Hematopoietic multipotent progenitor cell treated with erythropoietin and hydrocortisone succinate and interleukin-3 and kit ligand, for 4 days (in vitro differentiated cells): ENCODE measurements at regions not wholly inside any gene's neighbourhood (a gene's known extent, or its start where the extent isn't known, plus 50 kb on each side); places are given as distances from the start of the nearest gene placed in this dataset.
A peak's percentile ranks its signal among the peaks of the same experiment; 100 is the strongest.

Experiments used
- DNase-seq: peaks from one replicate; pipeline ENCODE4 v3.0.0-alpha.2; 2015

GRCh38 chr2:45210462-45211195, 201.4 kb upstream of the SIX2 start:
- DNase-seq = peak; percentile 17

GRCh38 chr2:45209875-45210274, 200.6 kb upstream of the SIX2 start:
- DNase-seq = no peak

GRCh38 chr2:45209302-45209701, 200.1 kb upstream of the SIX2 start:
- no peak for DNase-seq

- peak; percentile 82 for DNase-seq
These were observed 197.8 kb upstream of the SIX2 start for GRCh38 chr2:45207101-45207500.

DNA sequence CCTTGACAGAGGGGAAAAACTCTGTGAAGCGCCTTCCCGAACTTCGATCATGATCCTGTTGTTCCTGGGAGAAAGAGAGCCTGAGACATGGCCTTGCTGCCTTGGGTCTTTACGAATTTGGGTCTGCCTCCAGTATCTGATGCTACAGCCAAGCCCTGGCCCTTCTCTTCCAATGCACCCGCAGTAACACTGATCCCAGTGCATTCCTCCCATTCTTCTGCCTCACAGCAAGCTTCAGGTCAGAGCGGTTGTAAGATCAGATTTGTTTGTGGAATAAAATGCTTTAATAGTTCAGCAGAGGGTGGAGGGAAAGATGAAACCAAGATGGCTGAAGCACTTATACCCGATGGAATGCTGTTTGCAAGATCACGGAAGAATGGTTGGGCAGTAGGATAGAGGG, 196.7 kb upstream of the SIX2 start:
- DNase-seq = no peak

DNA sequence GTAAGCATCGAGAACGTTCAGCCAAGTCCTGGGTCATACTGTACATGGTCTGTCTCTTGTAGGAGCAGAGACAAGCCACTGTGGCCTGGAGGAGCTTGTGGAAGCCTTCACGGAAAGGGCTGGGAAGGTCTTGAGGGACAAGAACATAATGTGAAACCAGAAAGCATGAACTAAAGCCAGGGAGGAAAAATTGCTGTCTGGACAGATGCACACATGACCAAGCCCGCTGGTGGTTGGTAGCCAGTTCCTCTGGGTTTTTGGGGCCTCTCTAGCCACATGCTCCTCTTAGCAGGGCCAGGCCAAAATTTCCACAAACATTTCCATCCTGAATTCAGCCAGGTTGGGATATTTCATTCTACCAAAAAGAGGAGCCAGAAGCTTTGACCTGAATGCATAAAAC, 196.2 kb upstream of the SIX2 start:
- no peak for DNase-seq

- no peak for DNase-seq
These were observed 194.1 kb upstream of the SIX2 start for GRCh38 chr2:45203400-45203799.

DNA sequence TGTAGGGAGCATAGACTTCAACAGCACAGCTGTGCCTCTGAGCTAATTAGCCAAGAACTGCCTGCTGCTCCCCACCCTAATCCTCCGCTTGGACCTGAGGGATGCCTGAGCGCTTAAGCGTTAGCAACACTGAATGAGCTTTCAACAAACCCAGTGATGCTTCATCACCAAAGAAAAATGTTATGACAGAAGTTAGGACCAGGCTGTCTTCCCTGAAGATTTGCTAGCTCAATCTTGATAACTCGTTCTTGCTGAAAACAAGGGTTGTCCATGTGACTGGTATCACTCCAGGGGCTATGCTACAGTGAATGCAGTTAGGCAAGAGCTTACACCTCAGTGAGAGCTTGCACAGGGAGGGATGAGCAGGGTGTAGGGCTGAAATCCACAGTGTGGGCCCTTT, 190.7 kb upstream of the SIX2 start:
- DNase-seq = no peak

GRCh38 chr2:45195916-45196315, 186.7 kb upstream of the SIX2 start:
- no peak for DNase-seq

- no peak for DNase-seq
These were observed 185.3 kb upstream of the SIX2 start for GRCh38 chr2:45194596-45194995.

- DNase-seq = no peak
These were observed 184.3 kb upstream of the SIX2 start for GRCh38 chr2:45193581-45193980.

- no peak for DNase-seq
These were observed 183.7 kb upstream of the SIX2 start for GRCh38 chr2:45192991-45193390.

GRCh38 chr2:45192481-45192880, 183.2 kb upstream of the SIX2 start:
- no peak for DNase-seq

GRCh38 chr2:45191976-45192375, 182.7 kb upstream of the SIX2 start:
- DNase-seq = no peak

DNA sequence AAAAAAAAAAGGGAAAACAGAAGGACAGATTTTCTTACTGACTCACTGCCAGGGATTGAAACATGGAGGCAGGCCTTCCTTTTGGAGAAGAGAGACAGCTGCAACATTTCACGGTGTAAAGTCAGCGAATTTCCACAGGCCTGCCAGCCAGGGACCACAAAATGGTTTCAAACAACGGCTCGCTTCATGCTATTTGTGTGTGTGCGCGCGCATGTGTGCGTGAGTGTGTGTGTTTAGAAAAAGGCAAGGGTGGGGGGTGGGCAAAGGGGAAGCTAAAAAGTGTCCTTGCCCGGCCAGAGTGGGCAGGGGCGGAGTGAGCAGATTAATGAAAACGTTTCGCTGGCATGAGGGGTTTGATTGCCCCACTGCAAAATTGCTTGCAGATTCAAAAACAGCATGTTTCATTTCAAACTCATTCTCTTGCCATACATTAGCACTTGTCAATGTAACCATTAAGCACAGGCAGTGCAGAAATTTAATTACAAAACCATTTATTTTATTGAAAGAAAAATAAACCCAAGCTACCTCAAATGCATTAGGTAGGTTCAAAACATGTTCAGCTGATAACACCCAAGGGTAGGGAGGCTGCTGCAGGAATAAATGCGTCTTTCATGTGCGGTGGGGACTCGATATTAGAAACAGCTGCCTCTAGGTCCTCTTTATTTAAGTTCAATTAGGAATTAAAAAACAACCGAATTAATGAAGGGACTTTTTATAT, 182.1 kb upstream of the SIX2 start:
- no peak for DNase-seq

- DNase-seq = peak; percentile 27
These were observed 181.3 kb upstream of the SIX2 start for GRCh38 chr2:45190481-45190942.

DNA sequence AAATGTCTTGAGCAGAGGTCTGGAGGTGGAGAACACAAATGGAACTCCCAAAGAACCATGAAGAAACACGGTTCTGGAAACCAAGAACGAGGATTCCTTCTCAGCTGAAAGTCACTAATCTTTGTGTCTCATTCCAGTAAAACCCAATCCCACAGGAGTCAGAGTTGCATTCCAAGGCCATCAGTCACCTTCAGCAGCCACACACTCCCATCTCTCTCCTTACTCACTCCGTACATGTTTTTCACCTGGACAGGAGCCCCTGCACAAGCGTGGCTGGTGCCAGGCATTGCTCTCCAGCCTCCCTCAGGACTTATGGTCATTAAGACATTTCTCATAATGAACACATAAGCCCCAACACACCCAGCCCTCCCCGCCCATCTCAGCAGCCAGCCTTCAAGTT, 175.4 kb upstream of the SIX2 start:
- DNase-seq = no peak

- no peak for DNase-seq
These were observed 173.5 kb upstream of the SIX2 start for GRCh38 chr2:45182667-45183295.

- no peak for DNase-seq
These were observed 171.5 kb upstream of the SIX2 start for GRCh38 chr2:45180779-45181178.

GRCh38 chr2:45180033-45180746, 170.9 kb upstream of the SIX2 start:
- DNase-seq = peak; percentile 27

- DNase-seq = no peak
These were observed 169.6 kb upstream of the SIX2 start for GRCh38 chr2:45178854-45179253.

GRCh38 chr2:45178359-45178758, 169.1 kb upstream of the SIX2 start:
- no peak for DNase-seq

- DNase-seq = peak; percentile 80
These were observed 168.6 kb upstream of the SIX2 start for GRCh38 chr2:45177870-45178269.
